ENCODE measurements at regions not wholly inside any gene's neighbourhood (a gene's known extent, or its start where the extent isn't known, plus 50 kb on each side); places are given as distances from the start of the nearest gene placed in this dataset.

GRCh38 chr1:47622776-47623556, 185.1 kb downstream of the FOXD2 start:
- DNase-seq = no peak
- TF ChIP-seq POLR2A (IDR thresholded peaks at IDR 0.05; ENCODE audit: low read length) = no peak
- no peak for TF ChIP-seq GATA1 (IDR thresholded peaks at IDR 0.05; ENCODE audit: low read depth, low read length)

- TF ChIP-seq GATA1 (IDR thresholded peaks at IDR 0.05; ENCODE audit: low read depth, low read length) = no peak
- no peak for TF ChIP-seq POLR2A (IDR thresholded peaks at IDR 0.05; ENCODE audit: low read length)
- no peak for DNase-seq
Measured at GRCh38 chr1:47623557-47623940, 185.7 kb downstream of the FOXD2 start.

DNA sequence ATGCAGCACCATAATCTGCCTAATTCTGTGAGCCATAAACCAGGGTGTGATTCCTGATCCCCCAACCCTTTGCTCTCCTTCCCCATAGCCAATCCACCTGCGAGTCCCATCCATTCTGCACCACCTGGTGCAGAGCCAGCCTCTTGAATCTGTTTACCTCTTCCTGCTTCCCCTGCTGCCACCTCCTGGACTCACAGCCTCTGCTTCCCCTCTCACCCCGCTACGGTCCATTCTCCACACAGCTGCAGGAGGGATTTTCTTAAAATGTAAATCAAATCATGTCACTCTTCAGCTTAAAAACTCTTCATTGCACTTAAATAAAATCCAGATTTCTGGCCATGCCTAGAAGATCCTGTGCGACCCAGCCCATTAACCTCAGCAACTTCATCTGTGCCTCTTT, 186.7 kb downstream of the FOXD2 start:
- TF ChIP-seq POLR2A (IDR thresholded peaks at IDR 0.05; ENCODE audit: low read length) (no peak), GATA1 (IDR thresholded peaks at IDR 0.05; ENCODE audit: low read depth, low read length) (no peak)
- DNase-seq = no peak

DNA sequence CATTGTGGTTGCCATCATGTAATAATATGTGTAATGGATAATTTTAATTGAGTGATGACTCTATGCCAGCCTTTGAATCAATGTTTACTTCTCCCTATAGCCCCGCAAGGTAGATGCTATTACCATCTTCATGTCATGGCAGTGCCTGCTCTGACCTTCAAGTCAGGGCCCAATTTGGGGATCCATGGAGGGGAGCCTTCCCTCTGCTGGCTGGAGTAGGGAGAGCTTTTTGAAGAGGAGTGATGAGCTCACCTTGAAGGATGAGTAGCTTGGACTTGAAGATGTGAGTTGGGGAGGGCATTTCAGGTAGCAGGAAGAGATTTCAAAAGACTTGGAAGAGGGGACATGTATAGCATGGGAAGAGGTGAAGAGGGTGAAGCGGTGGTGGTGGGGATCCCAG, 189.2 kb downstream of the FOXD2 start:
- TF ChIP-seq GATA1 (IDR thresholded peaks at IDR 0.05; ENCODE audit: low read depth, low read length) = no peak
- no peak for TF ChIP-seq POLR2A (IDR thresholded peaks at IDR 0.05; ENCODE audit: low read length)
- DNase-seq = no peak

DNA sequence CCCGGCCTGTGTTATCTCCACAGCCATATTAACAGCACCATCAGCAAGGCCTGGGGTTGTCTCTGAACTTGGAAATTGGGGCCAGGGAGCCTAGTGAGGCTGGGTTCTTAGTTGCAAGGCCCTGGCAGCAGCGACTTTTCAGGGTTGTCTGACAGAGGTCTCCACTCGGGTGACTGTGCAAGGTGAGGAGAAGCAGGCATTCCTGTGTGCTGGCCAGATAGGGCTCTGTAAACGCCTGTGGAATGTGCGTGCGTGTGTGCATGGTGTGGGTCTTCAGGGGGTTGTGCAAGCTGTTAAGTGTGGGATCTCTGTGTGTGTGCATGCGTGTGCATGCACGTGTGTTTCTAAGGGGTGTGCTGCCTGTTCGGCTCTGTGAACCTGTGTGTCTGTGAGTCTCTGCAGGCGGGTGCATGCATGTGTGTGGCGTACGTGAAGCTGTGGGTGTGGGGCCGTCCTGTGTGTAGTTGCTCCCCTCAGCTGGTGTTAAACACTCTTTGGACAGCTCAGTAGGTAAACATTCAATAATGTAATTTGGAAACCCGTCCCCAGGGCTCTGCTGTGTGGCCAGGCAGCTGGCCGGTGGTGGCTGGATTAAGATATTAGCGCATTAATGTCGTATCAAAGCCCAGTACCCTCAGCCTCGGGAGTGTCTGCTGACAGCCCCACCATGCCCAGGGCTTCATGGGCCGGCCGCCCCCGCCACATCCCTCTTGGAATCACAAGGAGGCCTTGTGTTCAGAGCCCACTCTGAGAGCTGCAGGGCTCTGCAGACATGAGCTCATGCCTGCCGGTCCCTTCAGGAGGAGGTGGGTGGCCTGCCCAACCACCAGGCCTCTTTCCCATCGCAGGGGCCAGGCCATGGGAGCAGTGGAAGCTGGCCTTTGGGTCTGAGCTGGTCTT, 189.9 kb downstream of the FOXD2 start:
- TF ChIP-seq POLR2A (IDR thresholded peaks at IDR 0.05; ENCODE audit: low read length) = no peak
- no peak for TF ChIP-seq GATA1 (IDR thresholded peaks at IDR 0.05; ENCODE audit: low read depth, low read length)
- no peak for DNase-seq

GRCh38 chr1:47629201-47629600, 191.4 kb downstream of the FOXD2 start:
- no peak for DNase-seq
- TF ChIP-seq GATA1 (IDR thresholded peaks at IDR 0.05; ENCODE audit: low read depth, low read length) = no peak
- TF ChIP-seq POLR2A (IDR thresholded peaks at IDR 0.05; ENCODE audit: low read length) = no peak

- no peak for DNase-seq
- TF ChIP-seq POLR2A (IDR thresholded peaks at IDR 0.05; ENCODE audit: low read length) = no peak
Measured at GRCh38 chr1:47630346-47630745, 192.5 kb downstream of the FOXD2 start.

- DNase-seq = no peak
Measured at GRCh38 chr1:47631411-47631995, 193.7 kb downstream of the FOXD2 start.

GRCh38 chr1:47635111-47635510, 197.3 kb downstream of the FOXD2 start:
- TF ChIP-seq GATA1 (IDR thresholded peaks at IDR 0.05; ENCODE audit: low read depth, low read length) (no peak), POLR2A (IDR thresholded peaks at IDR 0.05; ENCODE audit: low read length) (no peak)

More at GRCh38 chr1:47631411-47631995, 193.7 kb downstream of the FOXD2 start:
- TF ChIP-seq POLR2A (IDR thresholded peaks at IDR 0.05; ENCODE audit: low read length) (no peak), GATA1 (IDR thresholded peaks at IDR 0.05; ENCODE audit: low read depth, low read length) (no peak)

DNA sequence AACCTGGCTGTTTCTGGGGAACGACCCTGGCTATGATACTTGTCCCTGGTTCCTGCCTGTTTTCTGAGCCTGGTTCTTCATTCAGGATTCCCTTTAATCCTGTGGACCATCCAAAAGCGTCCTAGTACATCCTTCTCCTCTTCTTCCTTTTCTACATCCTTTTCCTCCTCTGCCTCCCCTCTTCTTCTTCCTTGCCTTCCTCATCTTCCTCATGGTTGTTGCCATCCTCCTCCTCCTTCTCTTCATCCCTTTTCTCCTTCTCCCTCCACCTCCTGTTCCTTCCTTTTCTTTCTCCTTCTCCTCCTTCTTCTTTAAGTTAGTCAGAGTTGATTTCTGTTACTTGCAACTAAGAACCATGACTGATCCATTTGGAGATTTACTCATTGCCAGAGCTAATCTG, 197.8 kb downstream of the FOXD2 start:
- no peak for DNase-seq
- no peak for TF ChIP-seq GATA1 (IDR thresholded peaks at IDR 0.05; ENCODE audit: low read depth, low read length)
- no peak for TF ChIP-seq POLR2A (IDR thresholded peaks at IDR 0.05; ENCODE audit: low read length)

More at GRCh38 chr1:47635111-47635510, 197.3 kb downstream of the FOXD2 start:
- no peak for DNase-seq

- DNase-seq = no peak
- no peak for TF ChIP-seq POLR2A (IDR thresholded peaks at IDR 0.05; ENCODE audit: low read length)
- no peak for TF ChIP-seq GATA1 (IDR thresholded peaks at IDR 0.05; ENCODE audit: low read depth, low read length)
Measured at GRCh38 chr1:47637111-47637685, 199.4 kb downstream of the FOXD2 start.

GRCh38 chr1:47638240-47638639, 200.4 kb downstream of the FOXD2 start:
- DNase-seq = no peak
- TF ChIP-seq GATA1 (IDR thresholded peaks at IDR 0.05; ENCODE audit: low read depth, low read length) (no peak), POLR2A (IDR thresholded peaks at IDR 0.05; ENCODE audit: low read length) (no peak)

- TF ChIP-seq GATA1 (IDR thresholded peaks at IDR 0.05; ENCODE audit: low read depth, low read length) (no peak), POLR2A (IDR thresholded peaks at IDR 0.05; ENCODE audit: low read length) (no peak)
- DNase-seq = no peak
Measured at GRCh38 chr1:47638713-47639112, 200.9 kb downstream of the FOXD2 start.
